Panc1 (cell line): ENCODE measurements at regions not wholly inside any gene's neighbourhood (a gene's known extent, or its start where the extent isn't known, plus 50 kb on each side); places are given as distances from the start of the nearest gene placed in this dataset.

Experiments used
- CTCF ChIP-seq: fragments of 450-650 bp; IDR thresholded peaks from 2 replicates; pipeline ENCODE4 v1.5.1; 2017; ENCODE audit warnings: mild to moderate bottlenecking
- POLR2AphosphoS5 ChIP-seq: IDR thresholded peaks from 2 replicates; pipeline ENCODE4 v1.6.1; 2012; ENCODE audit warnings: mild to moderate bottlenecking, low read depth, low read length, moderate library complexity
- REST ChIP-seq, 2 experiments: IDR thresholded peaks; 2 replicates each; pipeline ENCODE4 v1.6.1; 2011 to 2012; ENCODE audit warnings: low read depth in 2 of 2, control low read depth in 1 of 2, low read length in 1 of 2, mild to moderate bottlenecking in 1 of 2, moderate library complexity in 1 of 2; ENCODE audit not compliant: insufficient read depth in 1 of 2
- SIN3A ChIP-seq: IDR thresholded peaks from 2 replicates; pipeline ENCODE4 v1.6.1; 2012; ENCODE audit warnings: low read depth, mild to moderate bottlenecking, low read length, moderate library complexity, borderline replicate concordance; ENCODE audit not compliant: insufficient read depth

- TF ChIP-seq CTCF (no peak), POLR2AphosphoS5 (no peak), REST (IDR thresholded peaks at IDR 0.05; ENCODE audit: insufficient read depth in 1 of 2, low read depth in 2 of 2, low read length in 1 of 2) (no peak), SIN3A (no peak)
Measured at GRCh38 chr9:109558718-109559151, 60.6 kb upstream of the PTPN3 start.
